ENCODE measurements at regions not wholly inside any gene's neighbourhood (a gene's known extent, or its start where the extent isn't known, plus 50 kb on each side); places are given as distances from the start of the nearest gene placed in this dataset.

- H3K9ac ChIP-seq (ENCODE audit: low read length in 3 of 3) = no peak overlapping the region
- H3K9me3 ChIP-seq (ENCODE audit: control insufficient read depth in 2 of 3, insufficient read depth in 1 of 3, low read length in 3 of 3) = no peaks in the 10 kb centered on the region
- FAIRE-seq (no peak), DNase-seq (no peak)
- TF ChIP-seq CTCF (IDR thresholded peaks at IDR 0.05; ENCODE audit: borderline replicate concordance, extremely low read depth, insufficient read depth) = no peak
- no peaks in the 10 kb centered on the region for H3K36me3 ChIP-seq (ENCODE audit: control insufficient read depth in 2 of 3, insufficient read depth in 3 of 3, low read length in 3 of 3)
- H3K4me3 ChIP-seq (ENCODE audit: low read length in 3 of 3) = no peak overlapping the region
- H3K4me1 ChIP-seq (ENCODE audit: control insufficient read depth in 2 of 3, insufficient read depth in 2 of 3, low read depth in 1 of 3, low read length in 3 of 3) = no peaks in the 10 kb centered on the region
- intact Hi-C loops (cut with DNase I) = no loop called here
- no peaks in the 10 kb centered on the region for H3K27me3 ChIP-seq (ENCODE audit: control insufficient read depth, insufficient read depth, low read length)
- H3K27ac ChIP-seq (ENCODE audit: low read depth in 2 of 2, low read length in 2 of 2) = no peak overlapping the region
Measured at GRCh38 chr13:54682184-54682583, 1653.6 kb downstream of the OLFM4 start.

GRCh38 chr13:54687173-54687572, 1658.6 kb downstream of the OLFM4 start:
- intact Hi-C loops (cut with DNase I) = no loop called here
- DNase-seq (no peak), FAIRE-seq (no peak)
- no peaks in the 10 kb centered on the region for H3K27me3 ChIP-seq (ENCODE audit: control insufficient read depth, insufficient read depth, low read length)
- H3K36me3 ChIP-seq (ENCODE audit: control insufficient read depth in 2 of 3, insufficient read depth in 3 of 3, low read length in 3 of 3) = no peaks in the 10 kb centered on the region
- H3K4me1 ChIP-seq (ENCODE audit: control insufficient read depth in 2 of 3, insufficient read depth in 2 of 3, low read depth in 1 of 3, low read length in 3 of 3) = no peaks in the 10 kb centered on the region
- no peak overlapping the region for H3K27ac ChIP-seq (ENCODE audit: low read depth in 2 of 2, low read length in 2 of 2)
- no peak overlapping the region for H3K9ac ChIP-seq (ENCODE audit: low read length in 3 of 3)
- H3K9me3 ChIP-seq (ENCODE audit: control insufficient read depth in 2 of 3, insufficient read depth in 1 of 3, low read length in 3 of 3) = no peaks in the 10 kb centered on the region
- H3K4me3 ChIP-seq (ENCODE audit: low read length in 3 of 3) = no peak overlapping the region
- no peak for TF ChIP-seq CTCF (IDR thresholded peaks at IDR 0.05; ENCODE audit: borderline replicate concordance, extremely low read depth, insufficient read depth)

GRCh38 chr13:54699831-54700230, 1671.2 kb downstream of the OLFM4 start:
- H3K27me3 ChIP-seq (ENCODE audit: control insufficient read depth, insufficient read depth, low read length) = no peaks in the 10 kb centered on the region
- TF ChIP-seq CTCF (IDR thresholded peaks at IDR 0.05; ENCODE audit: borderline replicate concordance, extremely low read depth, insufficient read depth) = no peak
- no peak overlapping the region for H3K4me3 ChIP-seq (ENCODE audit: low read length in 3 of 3)
- no peak overlapping the region for H3K27ac ChIP-seq (ENCODE audit: low read depth in 2 of 2, low read length in 2 of 2)
- no peak overlapping the region for H3K9ac ChIP-seq (ENCODE audit: low read length in 3 of 3)
- no peaks in the 10 kb centered on the region for H3K4me1 ChIP-seq (ENCODE audit: control insufficient read depth in 2 of 3, insufficient read depth in 2 of 3, low read depth in 1 of 3, low read length in 3 of 3)
- DNase-seq (no peak), FAIRE-seq (no peak)
- H3K36me3 ChIP-seq (ENCODE audit: control insufficient read depth in 2 of 3, insufficient read depth in 3 of 3, low read length in 3 of 3) = no peaks in the 10 kb centered on the region
- intact Hi-C loops (cut with DNase I) = no loop called here
- no peaks in the 10 kb centered on the region for H3K9me3 ChIP-seq (ENCODE audit: control insufficient read depth in 2 of 3, insufficient read depth in 1 of 3, low read length in 3 of 3)

GRCh38 chr13:54705738-54706137, 1677.1 kb downstream of the OLFM4 start:
- no peak overlapping the region for H3K27ac ChIP-seq (ENCODE audit: low read depth in 2 of 2, low read length in 2 of 2)
- intact Hi-C loops (cut with DNase I) = no loop called here
- FAIRE-seq (no peak), DNase-seq (no peak)
- no peaks in the 10 kb centered on the region for H3K27me3 ChIP-seq (ENCODE audit: control insufficient read depth, insufficient read depth, low read length)
- TF ChIP-seq CTCF (IDR thresholded peaks at IDR 0.05; ENCODE audit: borderline replicate concordance, extremely low read depth, insufficient read depth) = no peak
- H3K4me1 ChIP-seq (ENCODE audit: control insufficient read depth in 2 of 3, insufficient read depth in 2 of 3, low read depth in 1 of 3, low read length in 3 of 3) = no peaks in the 10 kb centered on the region
- no peaks in the 10 kb centered on the region for H3K36me3 ChIP-seq (ENCODE audit: control insufficient read depth in 2 of 3, insufficient read depth in 3 of 3, low read length in 3 of 3)
- no peak overlapping the region for H3K9ac ChIP-seq (ENCODE audit: low read length in 3 of 3)
- H3K9me3 ChIP-seq (ENCODE audit: control insufficient read depth in 2 of 3, insufficient read depth in 1 of 3, low read length in 3 of 3) = no peaks in the 10 kb centered on the region
- H3K4me3 ChIP-seq (ENCODE audit: low read length in 3 of 3) = no peak overlapping the region

Data from kidney (tissue), 13 donors.